Spleen (tissue), 11 donors: ENCODE measurements at regions not wholly inside any gene's neighbourhood (a gene's known extent, or its start where the extent isn't known, plus 50 kb on each side); places are given as distances from the start of the nearest gene placed in this dataset.

Experiments
- DNase-seq: peaks from one replicate; pipeline ENCODE4 v3.0.0-alpha.2; 2020
- H3K27ac ChIP-seq, 8 donors: fragments of 200-600 bp; sonication (generic) in 7 of 8; 1 replicate in 4 of 8; 2 replicates in 4 of 8; pipeline versions ENCODE4 v1.5.0 to v1.8.0; 2016 to 2021; ENCODE audit warnings: inconsistent platforms in 4 of 8, mild to moderate bottlenecking in 4 of 8, moderate library complexity in 1 of 8
- H3K27me3 ChIP-seq, 7 donors: fragments of 200-600 bp; sonication (generic) in 6 of 7; replicated peaks in 1 of 7; 1 replicate in 4 of 7; 2 replicates in 3 of 7; pipeline versions ENCODE4 v1.5.0 to v1.8.0; 2016 to 2021; ENCODE audit warnings: inconsistent platforms in 3 of 7, mild to moderate bottlenecking in 1 of 7
- H3K36me3 ChIP-seq, 6 donors: fragments of 200-600 bp; sonication (generic) in 5 of 6; 1 replicate in 4 of 6; 2 replicates in 2 of 6; pipeline versions ENCODE4 v1.5.0 to v1.8.0; 2016 to 2021; ENCODE audit warnings: inconsistent platforms in 2 of 6
- H3K4me1 ChIP-seq, 6 donors: fragments of 200-600 bp; sonication (generic) in 5 of 6; 1 replicate in 3 of 6; 2 replicates in 3 of 6; pipeline versions ENCODE4 v1.5.0 to v1.8.0; 2016 to 2021; ENCODE audit warnings: inconsistent platforms in 3 of 6
- H3K4me3 ChIP-seq, 8 donors: fragments of 200-600 bp; sonication (generic) in 7 of 8; 1 replicate in 4 of 8; 2 replicates in 4 of 8; pipeline versions ENCODE4 v1.5.0 to v1.8.0; 2016 to 2021; ENCODE audit warnings: inconsistent platforms in 4 of 8, mild to moderate bottlenecking in 4 of 8, moderate library complexity in 2 of 8
- H3K9me3 ChIP-seq, 8 donors: fragments of 200-600 bp; sonication (generic) in 7 of 8; 1 replicate in 4 of 8; 2 replicates in 4 of 8; pipeline versions ENCODE4 v1.5.0 to v1.8.0; 2016 to 2021; ENCODE audit warnings: inconsistent platforms in 4 of 8
- POLR2A ChIP-seq, 3 donors: fragments of 450-650 bp; IDR thresholded peaks; one replicate each; pipeline ENCODE4 v1.5.1; 2017; ENCODE audit warnings: antibody characterized with exemption in 3 of 3, mild to moderate bottlenecking in 1 of 3
- POLR2AphosphoS5 ChIP-seq, 3 donors: sonication (generic); formaldehyde crosslinking; IDR thresholded peaks; one replicate each; pipeline ENCODE4 v1.5.1; 2017; ENCODE audit warnings: antibody characterized with exemption in 3 of 3
- WGBS, 5 donors: extraction: QIAGEN DNeasy Blood & Tissue Kit in 3 of 5; methylation state at CpG; one replicate each; pipeline versions ENCODE4 v1.1.5 to v1.1.7; 2013 to 2018; 5-methylcytosine and 5-hydroxymethylcytosine counted together
- intact Hi-C: fragments of 100-400 bp; cut with DNase I; formaldehyde crosslinking; loops from one replicate; pipeline ENCODE4 v1.15.0; 2023; ENCODE audit warnings: low total_unique reads
- TF ChIP-seq, protein P1 (sequence below), 11 experiments: fragments of 200-600 bp in 7 of 11; fragments of 450-650 bp in 4 of 11; sonication (generic) in 4 of 11; IDR thresholded peaks in 8 of 11; conservative IDR thresholded peaks in 3 of 11; 1 replicate in 7 of 11; 2 replicates in 4 of 11; pipeline versions ENCODE4 v1.4.0 to v1.8.0; 2016 to 2021; ENCODE audit warnings: antibody characterized with exemption in 11 of 11, inconsistent platforms in 4 of 11, mild to moderate bottlenecking in 1 of 11
- donor health status: healthy with polysubstance abuse.
- donor health status: DM: no; HTN: no; CAD: no; lungs with moderate emphysema.
- donor health status: DM: no; HTN: no; CAD: no.
- donor health status: Bipolar disorder and iron deficiency.
- donor health status: healthy.
- donor health status: DM: no; HTN: no; CAD: no.
- donor health status: DM: yes; HTN: yes; CAD: no.

DNA sequence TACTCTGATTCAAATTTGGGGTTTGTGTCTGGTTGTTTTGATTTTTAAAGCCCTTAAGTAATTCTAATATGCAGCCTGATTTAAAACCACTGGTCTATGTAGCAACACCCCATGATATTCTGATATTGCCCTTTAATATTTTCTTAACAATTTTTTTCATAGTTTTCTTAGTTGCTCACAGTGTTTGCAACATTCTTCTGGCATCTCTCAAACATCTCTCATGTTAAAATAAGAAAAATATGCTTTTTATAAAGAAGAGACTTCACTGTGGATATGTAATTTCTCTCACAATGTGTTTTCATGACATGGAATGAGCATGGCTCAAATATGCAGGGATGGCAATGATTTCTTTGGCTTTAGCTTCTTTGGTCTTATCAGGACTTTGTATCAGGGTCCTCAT is 183.7 kb downstream of the TAF11L14 start:
- no peak overlapping the region for H3K27ac ChIP-seq
- H3K36me3 ChIP-seq: no peaks in the 10 kb centered on the region
- no peaks in the 10 kb centered on the region for H3K9me3 ChIP-seq
- no peak for DNase-seq
- no peaks in the 10 kb centered on the region for H3K4me1 ChIP-seq
- intact Hi-C loops: no loop called here
- H3K4me3 ChIP-seq: no peak overlapping the region
- TF ChIP-seq POLR2AphosphoS5 (IDR thresholded peaks at IDR 0.05) (no peak), POLR2A (IDR thresholded peaks at IDR 0.05) (no peak)
- TF ChIP-seq, protein P1, sequence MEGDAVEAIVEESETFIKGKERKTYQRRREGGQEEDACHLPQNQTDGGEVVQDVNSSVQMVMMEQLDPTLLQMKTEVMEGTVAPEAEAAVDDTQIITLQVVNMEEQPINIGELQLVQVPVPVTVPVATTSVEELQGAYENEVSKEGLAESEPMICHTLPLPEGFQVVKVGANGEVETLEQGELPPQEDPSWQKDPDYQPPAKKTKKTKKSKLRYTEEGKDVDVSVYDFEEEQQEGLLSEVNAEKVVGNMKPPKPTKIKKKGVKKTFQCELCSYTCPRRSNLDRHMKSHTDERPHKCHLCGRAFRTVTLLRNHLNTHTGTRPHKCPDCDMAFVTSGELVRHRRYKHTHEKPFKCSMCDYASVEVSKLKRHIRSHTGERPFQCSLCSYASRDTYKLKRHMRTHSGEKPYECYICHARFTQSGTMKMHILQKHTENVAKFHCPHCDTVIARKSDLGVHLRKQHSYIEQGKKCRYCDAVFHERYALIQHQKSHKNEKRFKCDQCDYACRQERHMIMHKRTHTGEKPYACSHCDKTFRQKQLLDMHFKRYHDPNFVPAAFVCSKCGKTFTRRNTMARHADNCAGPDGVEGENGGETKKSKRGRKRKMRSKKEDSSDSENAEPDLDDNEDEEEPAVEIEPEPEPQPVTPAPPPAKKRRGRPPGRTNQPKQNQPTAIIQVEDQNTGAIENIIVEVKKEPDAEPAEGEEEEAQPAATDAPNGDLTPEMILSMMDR (IDR thresholded peaks at IDR 0.05 in 8 of 11, conservative IDR thresholded peaks at IDR 0.05 in 3 of 11): no peak
- no peaks in the 10 kb centered on the region for H3K27me3 ChIP-seq

DNA sequence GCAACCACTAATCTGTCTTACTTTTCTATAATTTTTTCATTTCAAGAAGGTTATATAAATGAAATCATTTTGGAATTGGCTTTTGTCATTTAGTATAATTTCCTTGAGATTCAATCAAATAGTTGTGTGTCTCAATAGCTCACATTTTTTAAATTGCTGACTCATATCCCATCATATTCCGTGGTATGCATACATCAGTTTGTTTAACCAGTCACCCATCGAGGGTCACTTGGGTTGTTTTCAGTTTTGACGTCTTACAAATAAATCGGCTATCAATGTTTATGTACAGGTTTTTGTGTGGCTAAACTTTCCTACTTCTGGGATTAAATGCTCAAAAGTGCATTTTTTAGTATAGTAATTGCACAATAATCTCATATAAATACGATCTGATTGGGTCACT is 185.5 kb downstream of the TAF11L14 start:
- Histone ChIP-seq H3K27me3 (no peaks in the 10 kb centered on the region), H3K9me3 (no peaks in the 10 kb centered on the region), H3K4me3 (no peak overlapping the region), H3K4me1 (no peaks in the 10 kb centered on the region), H3K27ac (no peak overlapping the region), H3K36me3 (no peaks in the 10 kb centered on the region)
- DNase-seq: no peak
- WGBS, 5 donors: 71 to 84% (median 76%) methylated on average over 5 of the region's 5 CpGs
- TF ChIP-seq POLR2A (IDR thresholded peaks at IDR 0.05) (no peak), POLR2AphosphoS5 (IDR thresholded peaks at IDR 0.05) (no peak)
- TF ChIP-seq, protein P1 (IDR thresholded peaks at IDR 0.05 in 8 of 11, conservative IDR thresholded peaks at IDR 0.05 in 3 of 11): no peak
- intact Hi-C loops: no loop called here

DNA sequence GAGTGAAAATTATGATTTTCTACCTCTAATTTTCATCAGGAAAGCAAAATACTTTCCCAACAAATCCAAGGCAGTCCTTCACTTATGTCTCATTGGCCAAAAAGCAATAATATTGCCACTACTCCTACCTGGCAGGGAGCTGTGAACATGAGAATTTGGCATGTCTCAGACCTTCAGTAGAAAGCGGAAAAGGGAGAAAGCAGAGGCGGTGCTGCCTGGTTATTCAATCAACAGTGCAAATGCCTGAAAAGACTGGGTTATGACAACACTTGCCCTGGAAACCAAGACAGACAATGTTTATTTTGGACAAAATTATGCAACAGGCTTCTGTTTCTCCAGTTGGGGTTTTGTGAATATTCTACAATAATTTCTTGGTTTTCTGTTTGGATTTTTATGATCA is 194.4 kb downstream of the TAF11L14 start:
- Histone ChIP-seq H3K36me3 (no peaks in the 10 kb centered on the region), H3K27ac (no peak overlapping the region), H3K4me1 (no peaks in the 10 kb centered on the region), H3K4me3 (no peak overlapping the region), H3K9me3 (peaks cover 0 to 12% (median 2%) of the 10 kb centered on the region in 8 donors), H3K27me3 (no peaks in the 10 kb centered on the region)
- TF ChIP-seq POLR2A (IDR thresholded peaks at IDR 0.05) (no peak), POLR2AphosphoS5 (IDR thresholded peaks at IDR 0.05) (no peak)
- TF ChIP-seq, protein P1 (IDR thresholded peaks at IDR 0.05 in 8 of 11, conservative IDR thresholded peaks at IDR 0.05 in 3 of 11): no peak
- intact Hi-C loops: no loop called here
- no peak for DNase-seq
- 92 to 94% (median 94%) methylated on average over 2 of the region's 2 CpGs for WGBS, 5 donors

DNA sequence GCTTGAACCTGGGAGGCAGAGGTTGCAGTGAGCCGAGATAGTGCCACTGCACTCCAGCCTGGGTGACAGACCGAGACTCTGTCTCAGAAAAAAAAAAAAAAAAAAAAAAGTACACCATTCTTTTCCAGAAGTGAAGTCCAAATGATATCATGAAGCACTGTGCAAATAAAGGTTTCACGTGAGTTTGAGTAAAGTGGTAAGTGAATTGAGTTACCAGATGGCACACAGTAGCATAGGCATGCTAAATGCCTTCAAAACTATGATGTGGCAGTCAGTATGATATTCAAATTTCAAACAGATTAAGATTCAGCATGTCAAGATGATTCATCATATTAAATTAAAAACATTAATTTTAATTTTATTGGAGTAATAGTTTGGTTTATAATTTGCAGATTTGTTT is 195.2 kb downstream of the TAF11L14 start:
- no peak overlapping the region for H3K4me3 ChIP-seq
- 68 to 97% (median 92%) methylated on average over 3 of the region's 3 CpGs for WGBS, 5 donors
- intact Hi-C loops: no loop called here

More for the DNA sequence above, 195.2 kb downstream of the TAF11L14 start:
- Histone ChIP-seq H3K27ac (no peak overlapping the region), H3K4me1 (no peaks in the 10 kb centered on the region), H3K27me3 (no peaks in the 10 kb centered on the region), H3K36me3 (no peaks in the 10 kb centered on the region), H3K9me3 (peaks cover 0 to 12% (median 2%) of the 10 kb centered on the region in 8 donors)
- DNase-seq: no peak
- TF ChIP-seq POLR2AphosphoS5 (IDR thresholded peaks at IDR 0.05): no peak
- TF ChIP-seq POLR2A (IDR thresholded peaks at IDR 0.05): no peak
- TF ChIP-seq, protein P1 (IDR thresholded peaks at IDR 0.05 in 8 of 11, conservative IDR thresholded peaks at IDR 0.05 in 3 of 11): no peak
